ENCODE measurements at regions not wholly inside any gene's neighbourhood (a gene's known extent, or its start where the extent isn't known, plus 50 kb on each side); places are given as distances from the start of the nearest gene placed in this dataset.

GRCh38 chr2:192593561-192593960 is 398.8 kb upstream of the TMEFF2 start:
- Histone ChIP-seq H3K4me1 (ENCODE audit: control insufficient read depth in 2 of 3, insufficient read depth in 2 of 3, low read depth in 1 of 3, low read length in 3 of 3) (no peaks in the 10 kb centered on the region), H3K36me3 (ENCODE audit: control insufficient read depth in 2 of 3, insufficient read depth in 3 of 3, low read length in 3 of 3) (no peaks in the 10 kb centered on the region), H3K9me3 (ENCODE audit: control insufficient read depth in 2 of 3, insufficient read depth in 1 of 3, low read length in 3 of 3) (no peaks in the 10 kb centered on the region), H3K27ac (ENCODE audit: low read depth in 2 of 2, low read length in 2 of 2) (no peak overlapping the region), H3K27me3 (ENCODE audit: control insufficient read depth, insufficient read depth, low read length) (no peaks in the 10 kb centered on the region), H3K4me3 (ENCODE audit: low read length in 3 of 3) (no peak overlapping the region), H3K9ac (ENCODE audit: low read length in 3 of 3) (no peak overlapping the region)
- FAIRE-seq = no peak
- no peak for TF ChIP-seq CTCF (IDR thresholded peaks at IDR 0.05; ENCODE audit: borderline replicate concordance, extremely low read depth, insufficient read depth)
- intact Hi-C loops (cut with DNase I) = no loop called here
- DNase-seq = no peak

GRCh38 chr2:192591617-192592016 is 396.9 kb upstream of the TMEFF2 start:
- Histone ChIP-seq H3K36me3 (ENCODE audit: control insufficient read depth in 2 of 3, insufficient read depth in 3 of 3, low read length in 3 of 3) (no peaks in the 10 kb centered on the region), H3K9ac (ENCODE audit: low read length in 3 of 3) (no peak overlapping the region), H3K9me3 (ENCODE audit: control insufficient read depth in 2 of 3, insufficient read depth in 1 of 3, low read length in 3 of 3) (no peaks in the 10 kb centered on the region), H3K27ac (ENCODE audit: low read depth in 2 of 2, low read length in 2 of 2) (no peak overlapping the region), H3K4me3 (ENCODE audit: low read length in 3 of 3) (no peak overlapping the region), H3K27me3 (ENCODE audit: control insufficient read depth, insufficient read depth, low read length) (no peaks in the 10 kb centered on the region), H3K4me1 (ENCODE audit: control insufficient read depth in 2 of 3, insufficient read depth in 2 of 3, low read depth in 1 of 3, low read length in 3 of 3) (no peaks in the 10 kb centered on the region)
- DNase-seq = no peak
- FAIRE-seq = no peak
- TF ChIP-seq CTCF (IDR thresholded peaks at IDR 0.05; ENCODE audit: borderline replicate concordance, extremely low read depth, insufficient read depth) = no peak
- intact Hi-C loops (cut with DNase I) = no loop called here

GRCh38 chr2:192585418-192585817 is 390.7 kb upstream of the TMEFF2 start:
- no peak for DNase-seq
- no peaks in the 10 kb centered on the region for H3K36me3 ChIP-seq (ENCODE audit: control insufficient read depth in 2 of 3, insufficient read depth in 3 of 3, low read length in 3 of 3)
- TF ChIP-seq CTCF (IDR thresholded peaks at IDR 0.05; ENCODE audit: borderline replicate concordance, extremely low read depth, insufficient read depth) = no peak
- FAIRE-seq = no peak
- no peak overlapping the region for H3K9ac ChIP-seq (ENCODE audit: low read length in 3 of 3)
- H3K4me1 ChIP-seq (ENCODE audit: control insufficient read depth in 2 of 3, insufficient read depth in 2 of 3, low read depth in 1 of 3, low read length in 3 of 3) = no peaks in the 10 kb centered on the region
- no peak overlapping the region for H3K27ac ChIP-seq (ENCODE audit: low read depth in 2 of 2, low read length in 2 of 2)
- no peaks in the 10 kb centered on the region for H3K9me3 ChIP-seq (ENCODE audit: control insufficient read depth in 2 of 3, insufficient read depth in 1 of 3, low read length in 3 of 3)
- intact Hi-C loops (cut with DNase I) = no loop called here
- H3K27me3 ChIP-seq (ENCODE audit: control insufficient read depth, insufficient read depth, low read length) = no peaks in the 10 kb centered on the region
- no peak overlapping the region for H3K4me3 ChIP-seq (ENCODE audit: low read length in 3 of 3)

GRCh38 chr2:192584976-192585375 is 390.2 kb upstream of the TMEFF2 start:
- no peak for DNase-seq
- no peak overlapping the region for H3K4me3 ChIP-seq (ENCODE audit: low read length in 3 of 3)
- no peaks in the 10 kb centered on the region for H3K9me3 ChIP-seq (ENCODE audit: control insufficient read depth in 2 of 3, insufficient read depth in 1 of 3, low read length in 3 of 3)
- no peaks in the 10 kb centered on the region for H3K4me1 ChIP-seq (ENCODE audit: control insufficient read depth in 2 of 3, insufficient read depth in 2 of 3, low read depth in 1 of 3, low read length in 3 of 3)
- intact Hi-C loops (cut with DNase I) = no loop called here
- no peak for TF ChIP-seq CTCF (IDR thresholded peaks at IDR 0.05; ENCODE audit: borderline replicate concordance, extremely low read depth, insufficient read depth)
- H3K9ac ChIP-seq (ENCODE audit: low read length in 3 of 3) = no peak overlapping the region
- no peak for FAIRE-seq
- H3K27me3 ChIP-seq (ENCODE audit: control insufficient read depth, insufficient read depth, low read length) = no peaks in the 10 kb centered on the region
- no peak overlapping the region for H3K27ac ChIP-seq (ENCODE audit: low read depth in 2 of 2, low read length in 2 of 2)
- H3K36me3 ChIP-seq (ENCODE audit: control insufficient read depth in 2 of 3, insufficient read depth in 3 of 3, low read length in 3 of 3) = no peaks in the 10 kb centered on the region
